Adipocyte (in vitro differentiated cells): ENCODE measurements at regions not wholly inside any gene's neighbourhood (a gene's known extent, or its start where the extent isn't known, plus 50 kb on each side); places are given as distances from the start of the nearest gene placed in this dataset.
"Not testable (repeated sequence)": the region's sequence is repeated elsewhere in the genome, so short reads cannot be mapped to it uniquely, and the experiment has no call there.

Source experiments
- DNase-seq: peaks from one replicate; pipeline ENCODE4 v3.0.0-alpha.2; 2015; ENCODE audit warnings: low read depth
- H3K27me3 ChIP-seq: replicated peaks from 2 replicates; pipeline ENCODE4 v1.7.0; 2013; ENCODE audit warnings: mild to moderate bottlenecking, low read length, moderate library complexity; ENCODE audit not compliant: control insufficient read depth, insufficient read depth
- H3K36me3 ChIP-seq: 2 replicates; pipeline ENCODE4 v1.7.0; 2013; ENCODE audit warnings: low read length, mild to moderate bottlenecking, moderate library complexity; ENCODE audit not compliant: control insufficient read depth, insufficient read depth, severe bottlenecking
- H3K4me1 ChIP-seq: 2 replicates; pipeline ENCODE4 v1.7.0; 2013; ENCODE audit warnings: mild to moderate bottlenecking, low read length, moderate library complexity; ENCODE audit not compliant: control insufficient read depth, insufficient read depth
- H3K4me3 ChIP-seq: 2 replicates; pipeline ENCODE4 v1.7.0; 2013; ENCODE audit warnings: mild to moderate bottlenecking, low read length, moderate library complexity
- H3K9ac ChIP-seq: 2 replicates; pipeline ENCODE4 v1.7.0; 2013; ENCODE audit warnings: mild to moderate bottlenecking, low read length, moderate library complexity
- H3K9me3 ChIP-seq: 2 replicates; pipeline ENCODE4 v1.7.0; 2013; ENCODE audit warnings: mild to moderate bottlenecking, low read length, moderate library complexity; ENCODE audit not compliant: control insufficient read depth

GRCh38 chr2:236642125-236642524, 72.5 kb downstream of the ACKR3 start:
- peaks cover 29% of the 10 kb centered on the region for H3K9me3 ChIP-seq
- DNase-seq = no peak
- peak overlapping the region; percentile 81 for H3K9ac ChIP-seq
- H3K4me3 ChIP-seq = peak overlapping the region; percentile 42
- H3K36me3 ChIP-seq = no peaks in the 10 kb centered on the region
- H3K27me3 ChIP-seq = no peaks in the 10 kb centered on the region
- peaks cover 33% of the 10 kb centered on the region for H3K4me1 ChIP-seq

DNA sequence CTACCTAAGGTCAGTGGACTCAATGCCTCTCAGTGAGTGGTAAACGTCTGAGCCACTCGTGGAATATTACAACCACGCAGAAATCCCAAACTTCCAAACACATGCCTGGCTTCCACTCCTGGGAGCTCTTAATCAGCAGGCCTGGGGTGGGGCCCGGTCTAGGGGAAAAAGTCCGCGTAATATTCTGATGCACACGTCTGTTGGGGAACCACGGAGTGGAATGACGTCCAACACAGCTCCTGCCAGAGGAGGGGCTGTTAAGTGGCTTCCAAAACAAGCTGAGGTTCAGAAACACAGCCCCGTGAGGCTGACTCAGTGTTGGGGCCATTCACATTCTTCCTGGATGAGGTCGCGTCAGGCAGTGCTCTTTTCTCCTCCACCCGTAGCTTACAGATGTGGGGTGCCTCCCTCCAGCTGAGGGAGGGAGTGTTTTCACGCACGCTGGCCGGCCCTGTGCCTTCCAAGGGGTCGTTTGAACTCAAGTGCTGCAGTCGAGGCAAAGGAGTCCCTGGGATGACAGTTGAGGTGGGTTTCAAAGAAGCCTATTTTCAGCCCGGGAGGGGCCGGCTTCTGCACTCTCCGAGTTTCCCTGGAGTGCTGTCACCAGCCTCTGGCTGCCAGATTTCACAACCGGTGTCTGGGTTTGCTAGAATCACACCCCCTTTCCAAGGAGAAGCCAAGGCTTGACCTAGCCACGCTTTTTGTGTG, 73.1 kb downstream of the ACKR3 start:
- Histone ChIP-seq H3K4me1 (peaks cover 33% of the 10 kb centered on the region), H3K9me3 (peaks cover 28% of the 10 kb centered on the region), H3K36me3 (no peaks in the 10 kb centered on the region), H3K4me3 (peak overlapping the region; percentile 54), H3K27me3 (no peaks in the 10 kb centered on the region), H3K9ac (peak overlapping the region; percentile 81)
- DNase-seq = peak; percentile 98

DNA sequence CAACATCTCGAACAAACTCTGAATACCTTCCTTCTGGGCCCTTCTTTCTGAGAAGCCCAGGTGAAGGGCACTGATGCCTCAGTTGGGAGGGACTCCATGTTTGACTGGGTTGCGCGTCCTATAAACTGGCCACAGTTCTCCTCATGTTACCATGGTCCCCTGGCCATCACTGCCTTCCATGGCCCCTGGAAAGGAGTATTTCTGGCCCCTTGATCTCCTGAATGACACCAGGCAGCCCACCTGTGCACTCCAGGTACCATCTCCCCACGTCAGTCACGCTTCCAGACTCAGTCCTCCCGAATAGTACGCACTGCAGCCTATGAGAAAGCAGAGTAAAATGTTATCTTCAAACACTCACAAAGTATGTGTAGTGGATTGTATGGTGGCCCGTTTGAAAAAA, 73.9 kb downstream of the ACKR3 start:
- peak overlapping the region; percentile 81 for H3K9ac ChIP-seq
- H3K36me3 ChIP-seq = no peaks in the 10 kb centered on the region
- H3K9me3 ChIP-seq = peaks cover 28% of the 10 kb centered on the region
- H3K4me3 ChIP-seq = peak overlapping the region; percentile 54
- peaks cover 33% of the 10 kb centered on the region for H3K4me1 ChIP-seq
- no peak for DNase-seq
- no peaks in the 10 kb centered on the region for H3K27me3 ChIP-seq

- Histone ChIP-seq H3K9me3 (peaks cover 28% of the 10 kb centered on the region), H3K4me1 (peaks cover 33% of the 10 kb centered on the region), H3K27me3 (no peaks in the 10 kb centered on the region), H3K4me3 (no peak overlapping the region), H3K36me3 (no peaks in the 10 kb centered on the region), H3K9ac (no peak overlapping the region)
- DNase-seq = no peak
Observed at GRCh38 chr2:236644067-236644466, 74.4 kb downstream of the ACKR3 start.

GRCh38 chr2:236644502-236644911, 74.9 kb downstream of the ACKR3 start:
- H3K4me1 ChIP-seq = peaks cover 33% of the 10 kb centered on the region
- no peak overlapping the region for H3K9ac ChIP-seq
- no peak for DNase-seq

DNA sequence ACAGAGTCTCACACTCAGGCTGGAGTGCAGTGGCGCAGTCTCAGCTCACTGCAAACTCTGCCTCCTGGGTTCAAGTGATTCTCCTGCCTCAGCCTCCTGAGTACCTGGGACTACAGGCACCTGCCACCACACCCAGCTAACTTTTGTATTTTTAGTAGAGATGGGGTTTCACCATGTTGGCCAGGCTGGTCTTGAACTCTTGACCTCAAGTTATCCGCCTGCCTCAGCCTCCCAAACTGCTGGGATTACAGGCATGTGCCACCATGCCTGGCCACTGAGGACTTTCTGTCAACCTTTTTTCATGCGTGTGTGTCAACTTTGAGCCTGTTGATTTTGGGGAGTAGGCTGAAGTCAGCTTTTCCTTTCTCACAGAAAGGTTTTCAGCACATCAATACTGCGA, 75.5 kb downstream of the ACKR3 start:
- not testable (repeated sequence) for H3K9ac ChIP-seq, H3K4me3 ChIP-seq, H3K27me3 ChIP-seq, H3K36me3 ChIP-seq, DNase-seq
- peaks cover 28% of the 10 kb centered on the region for H3K9me3 ChIP-seq
- H3K4me1 ChIP-seq = peaks cover 30% of the 10 kb centered on the region

More at GRCh38 chr2:236644502-236644911, 74.9 kb downstream of the ACKR3 start:
- Histone ChIP-seq H3K9me3 (peaks cover 28% of the 10 kb centered on the region), H3K27me3 (no peaks in the 10 kb centered on the region), H3K4me3 (no peak overlapping the region), H3K36me3 (no peaks in the 10 kb centered on the region)

DNA sequence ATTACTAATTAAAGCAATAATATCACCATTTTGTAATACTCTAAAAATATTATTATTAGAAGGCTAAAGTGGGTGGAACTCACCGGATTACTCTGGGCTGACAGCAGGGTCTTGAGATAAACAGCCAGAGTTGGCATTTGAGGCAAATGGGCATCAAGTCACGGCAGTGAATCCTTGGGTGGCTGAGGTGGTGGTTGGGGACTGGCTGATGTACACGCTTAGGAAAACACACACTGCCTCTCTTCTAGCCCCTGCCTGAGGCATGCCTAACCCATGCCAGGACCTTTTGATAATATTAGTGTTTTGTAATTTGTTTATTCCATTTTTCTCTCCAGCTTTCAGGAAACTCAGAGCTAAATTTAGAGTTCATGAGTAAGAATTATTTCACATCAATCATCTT, 76.8 kb downstream of the ACKR3 start:
- Histone ChIP-seq H3K4me1 (peaks cover 26% of the 10 kb centered on the region), H3K4me3 (no peak overlapping the region), H3K36me3 (no peaks in the 10 kb centered on the region), H3K27me3 (no peaks in the 10 kb centered on the region), H3K9me3 (peaks cover 19% of the 10 kb centered on the region), H3K9ac (no peak overlapping the region)
- no peak for DNase-seq

GRCh38 chr2:236646871-236647270, 77.2 kb downstream of the ACKR3 start:
- Histone ChIP-seq H3K4me3 (no peak overlapping the region), H3K36me3 (no peaks in the 10 kb centered on the region), H3K9me3 (peaks cover 15% of the 10 kb centered on the region), H3K27me3 (no peaks in the 10 kb centered on the region), H3K9ac (no peak overlapping the region), H3K4me1 (peaks cover 21% of the 10 kb centered on the region)
- no peak for DNase-seq

- H3K9ac ChIP-seq = no peak overlapping the region
- H3K4me1 ChIP-seq = peaks cover 14% of the 10 kb centered on the region
- no peak overlapping the region for H3K4me3 ChIP-seq
- H3K9me3 ChIP-seq = peaks cover 15% of the 10 kb centered on the region
- H3K36me3 ChIP-seq = no peaks in the 10 kb centered on the region
- H3K27me3 ChIP-seq = no peaks in the 10 kb centered on the region
- DNase-seq = no peak
Observed at GRCh38 chr2:236647621-236648020, 78.0 kb downstream of the ACKR3 start.

GRCh38 chr2:236653863-236654262, 84.2 kb downstream of the ACKR3 start:
- H3K36me3 ChIP-seq = no peaks in the 10 kb centered on the region

GRCh38 chr2:236654496-236654895, 84.9 kb downstream of the ACKR3 start:
- Histone ChIP-seq H3K4me3 (no peak overlapping the region), H3K27me3 (no peaks in the 10 kb centered on the region), H3K4me1 (peaks cover 2% of the 10 kb centered on the region), H3K9me3 (peaks cover 6% of the 10 kb centered on the region), H3K9ac (no peak overlapping the region), H3K36me3 (no peaks in the 10 kb centered on the region)
- DNase-seq = no peak

More at GRCh38 chr2:236653863-236654262, 84.2 kb downstream of the ACKR3 start:
- Histone ChIP-seq H3K4me1 (no peaks in the 10 kb centered on the region), H3K27me3 (no peaks in the 10 kb centered on the region), H3K4me3 (no peak overlapping the region), H3K9me3 (peaks cover 6% of the 10 kb centered on the region), H3K9ac (no peak overlapping the region)
- no peak for DNase-seq

GRCh38 chr2:236656166-236656565, 86.5 kb downstream of the ACKR3 start:
- DNase-seq = no peak
- Histone ChIP-seq H3K27me3 (no peaks in the 10 kb centered on the region), H3K4me3 (no peak overlapping the region), H3K9me3 (no peaks in the 10 kb centered on the region), H3K36me3 (no peaks in the 10 kb centered on the region), H3K4me1 (peaks cover 18% of the 10 kb centered on the region), H3K9ac (no peak overlapping the region)
